NCI-H2081 (cell line): ENCODE measurements at regions not wholly inside any gene's neighbourhood (a gene's known extent, or its start where the extent isn't known, plus 50 kb on each side); places are given as distances from the start of the nearest gene placed in this dataset.
"Not testable (repeated sequence)": the region's sequence is repeated elsewhere in the genome, so short reads cannot be mapped to it uniquely, and the experiment has no call there.

ENCODE experiments used
- DNase-seq, 2 experiments: peaks; one replicate each; lab custom pipeline; 2025; lab: John Stamatoyannopoulos, UW

- DNase-seq, result peak in 1 of 2 experiments; percentile 42
Measured at GRCh38 chr13:107669391-107669993, 545.8 kb downstream of the LIG4 start.

- no peak for DNase-seq
Measured at GRCh38 chr13:107665926-107666458, 549.3 kb downstream of the LIG4 start.

DNA sequence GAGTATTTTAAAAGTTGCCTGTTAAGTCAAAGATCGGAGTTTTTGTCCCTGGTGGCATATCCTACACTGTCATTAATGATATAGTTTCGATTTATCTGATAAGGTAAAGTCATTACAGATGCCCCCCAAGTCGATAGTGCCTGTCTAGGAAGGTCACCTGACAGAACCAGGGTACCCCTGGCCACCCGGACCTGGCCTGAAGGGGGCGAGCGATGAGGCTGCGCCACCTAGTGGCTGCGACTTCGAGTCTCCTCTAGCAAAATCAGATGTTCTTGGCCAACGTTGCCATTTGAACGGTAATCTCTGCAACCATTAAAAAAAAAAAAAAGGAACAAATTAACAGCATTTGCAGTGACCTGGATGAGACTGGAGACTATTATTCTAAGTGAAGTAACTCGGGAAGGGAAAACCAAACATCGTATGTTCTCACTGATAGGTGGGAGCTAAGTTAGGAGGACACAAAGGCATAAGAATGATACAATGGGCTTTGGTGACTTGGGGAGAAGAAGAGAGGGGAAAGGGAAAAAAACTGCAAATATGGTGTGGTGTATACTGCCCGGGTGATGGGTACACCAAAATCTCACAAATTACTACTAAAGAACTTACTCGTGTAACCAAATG, 565.1 kb downstream of the LIG4 start:
- peak; percentile 50 to 84 for DNase-seq

GRCh38 chr13:107649079-107649478, 566.3 kb downstream of the LIG4 start:
- no peak for DNase-seq

GRCh38 chr13:107644136-107644535, 571.2 kb downstream of the LIG4 start:
- peak in 1 of 2 experiments; percentile 45 for DNase-seq

DNA sequence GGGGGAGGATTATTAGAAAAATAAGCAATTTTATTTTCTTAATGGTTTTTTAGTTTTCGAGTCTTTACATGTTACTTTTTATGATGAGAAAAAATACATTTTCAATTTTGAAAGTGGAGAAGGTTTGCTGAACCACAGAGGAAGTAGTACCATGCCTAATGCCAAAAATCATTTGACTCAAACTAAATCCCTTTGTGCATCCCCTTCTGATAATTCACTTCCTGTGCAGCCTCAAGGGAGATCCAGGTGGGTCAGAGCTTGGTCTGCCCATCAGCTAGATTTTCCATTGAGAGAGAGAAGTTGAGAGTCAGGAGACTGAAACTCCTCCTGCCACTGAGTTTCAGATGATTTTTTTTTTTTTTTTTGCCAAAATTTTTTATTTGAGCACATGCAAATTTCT, 571.7 kb downstream of the LIG4 start:
- DNase-seq, result peak; percentile 25 to 74

DNA sequence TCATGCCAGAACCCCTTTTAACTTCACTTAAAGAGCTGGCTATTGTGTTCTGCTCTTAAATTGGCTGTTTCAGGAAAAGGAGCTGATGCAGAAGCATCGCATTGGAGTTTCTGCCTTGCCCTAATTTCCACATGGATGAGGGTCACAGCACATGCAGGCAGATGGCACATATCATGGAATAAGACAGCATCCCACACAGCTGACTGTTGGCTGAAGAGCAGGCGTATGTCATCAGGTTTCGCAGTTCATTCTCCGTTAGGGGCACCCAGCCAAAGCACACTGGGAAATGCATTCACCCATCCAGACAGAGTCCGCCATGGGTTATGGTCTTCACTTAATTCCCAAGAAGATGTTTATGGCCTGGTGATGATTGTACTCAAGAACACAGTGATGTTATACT, 572.5 kb downstream of the LIG4 start:
- peak; percentile 58 to 82 for DNase-seq

DNA sequence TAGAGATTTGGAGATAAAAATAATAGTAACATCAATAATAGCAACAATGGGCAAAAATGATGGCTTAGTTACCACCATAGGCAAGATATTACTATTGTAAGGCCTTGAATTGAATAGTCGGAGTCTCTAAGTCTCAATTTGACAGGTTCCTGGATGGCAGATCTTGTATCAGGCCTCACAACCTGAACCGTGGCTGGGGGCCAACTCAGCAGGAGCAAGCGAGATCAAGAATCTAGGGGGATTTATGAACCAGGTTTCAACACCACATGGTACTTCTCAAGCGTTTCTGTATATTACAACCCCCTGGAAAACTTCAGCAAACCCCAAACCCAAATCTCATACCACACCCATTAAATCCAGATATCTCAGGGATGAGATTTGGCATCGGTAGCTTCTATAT, 573.8 kb downstream of the LIG4 start:
- DNase-seq, result peak in 1 of 2 experiments; percentile 49

- no peak for DNase-seq
Measured at GRCh38 chr13:107625648-107626047, 589.7 kb downstream of the LIG4 start.

- DNase-seq, result no peak
Measured at GRCh38 chr13:107617527-107617926, 597.8 kb downstream of the LIG4 start.

GRCh38 chr13:107612376-107612775, 603.0 kb downstream of the LIG4 start:
- no peak for DNase-seq

- no peak for DNase-seq
Measured at GRCh38 chr13:107608736-107609135, 606.6 kb downstream of the LIG4 start.

DNA sequence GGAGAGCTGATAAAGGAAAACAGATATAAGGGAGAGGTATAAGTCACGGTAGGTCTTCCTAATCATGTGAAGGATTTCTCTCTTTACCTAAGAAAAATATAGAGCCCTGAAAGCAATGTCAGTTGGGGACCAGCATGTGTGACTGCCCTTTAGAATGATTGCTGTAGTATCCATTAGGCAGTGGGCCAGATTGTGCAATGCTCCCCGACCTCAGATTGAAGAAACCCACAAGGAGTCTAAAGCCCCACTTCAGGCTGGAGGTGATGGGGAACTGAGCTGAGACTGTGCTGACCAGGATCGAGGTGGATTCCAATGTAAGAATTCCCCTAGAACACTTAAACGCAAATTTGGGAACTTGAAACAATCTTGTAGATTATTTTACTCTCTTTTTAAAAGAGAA, 614.4 kb downstream of the LIG4 start:
- DNase-seq, result no peak

- DNase-seq, result not testable (repeated sequence)
Measured at GRCh38 chr13:107596306-107596705, 619.0 kb downstream of the LIG4 start.

DNA sequence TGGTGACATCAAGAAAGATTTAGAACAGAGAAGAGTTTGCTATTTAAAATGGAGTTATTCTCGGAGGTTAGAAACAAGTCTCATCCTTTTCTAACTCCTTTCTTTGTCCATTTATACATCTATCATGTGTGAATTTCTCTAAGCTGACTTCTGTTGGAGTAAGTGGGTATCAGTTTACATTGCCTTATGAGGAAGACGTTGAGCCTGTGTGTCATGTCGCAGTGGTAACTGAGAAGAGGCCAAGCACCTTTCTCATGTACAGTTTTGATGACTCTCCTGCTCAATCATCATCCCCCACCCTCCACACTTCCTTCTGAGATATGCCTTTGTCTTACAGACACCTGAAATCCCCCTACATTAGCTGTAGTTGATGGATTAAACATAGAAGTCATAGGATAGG, 624.8 kb downstream of the LIG4 start:
- no peak for DNase-seq

DNA sequence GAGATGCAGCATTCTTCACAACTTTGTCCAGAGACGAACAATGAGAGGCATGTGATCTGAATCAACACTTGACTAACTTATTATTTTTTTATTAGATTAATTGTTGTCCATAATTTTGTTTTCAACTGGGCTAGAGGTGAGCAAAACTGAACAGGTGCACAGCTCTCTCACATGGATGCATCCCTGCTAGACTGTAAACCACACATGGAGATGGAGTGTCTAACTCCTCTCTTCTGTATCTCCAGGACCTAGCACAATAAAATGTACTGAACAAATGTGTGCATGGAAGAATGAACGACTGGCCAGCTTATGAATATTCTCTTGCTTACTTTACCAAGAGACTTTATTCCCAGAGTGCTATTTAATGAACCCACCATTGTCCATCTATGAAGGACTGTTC, 627.7 kb downstream of the LIG4 start:
- no peak for DNase-seq

GRCh38 chr13:107586216-107586615, 629.1 kb downstream of the LIG4 start:
- DNase-seq, result no peak

DNA sequence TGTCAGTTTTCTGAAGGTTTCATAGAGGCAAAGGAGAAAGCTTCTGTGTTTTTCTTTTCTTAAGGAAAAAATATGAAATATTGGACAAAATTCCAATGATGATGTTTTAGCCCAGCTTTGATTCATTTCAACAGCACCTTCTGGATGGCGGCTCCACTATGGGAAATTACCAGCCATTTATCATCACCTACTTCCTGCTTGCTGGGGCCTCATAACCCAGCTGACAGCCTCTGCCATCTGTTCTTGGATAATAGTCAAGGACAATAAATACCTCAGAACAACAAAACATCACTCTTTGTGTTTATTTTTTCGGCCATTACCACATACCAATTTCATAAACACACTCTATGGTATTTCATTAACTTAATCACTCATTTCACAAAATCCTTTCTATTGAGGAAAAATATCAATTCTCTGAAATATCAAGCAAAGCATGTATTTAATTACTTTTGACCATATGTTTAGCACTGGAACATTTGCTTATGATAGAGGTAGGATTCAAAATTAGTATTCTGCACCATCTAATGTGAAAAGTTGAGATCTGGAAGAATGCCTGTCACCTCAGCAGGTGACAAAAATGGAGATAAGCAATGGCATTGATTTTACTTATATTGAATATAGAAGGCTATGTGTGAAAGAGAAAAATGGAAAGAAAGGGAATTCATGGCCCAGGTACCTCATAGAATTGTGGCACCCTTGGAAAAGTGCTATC, 629.7 kb downstream of the LIG4 start:
- DNase-seq, result peak; percentile 32 to 81

DNA sequence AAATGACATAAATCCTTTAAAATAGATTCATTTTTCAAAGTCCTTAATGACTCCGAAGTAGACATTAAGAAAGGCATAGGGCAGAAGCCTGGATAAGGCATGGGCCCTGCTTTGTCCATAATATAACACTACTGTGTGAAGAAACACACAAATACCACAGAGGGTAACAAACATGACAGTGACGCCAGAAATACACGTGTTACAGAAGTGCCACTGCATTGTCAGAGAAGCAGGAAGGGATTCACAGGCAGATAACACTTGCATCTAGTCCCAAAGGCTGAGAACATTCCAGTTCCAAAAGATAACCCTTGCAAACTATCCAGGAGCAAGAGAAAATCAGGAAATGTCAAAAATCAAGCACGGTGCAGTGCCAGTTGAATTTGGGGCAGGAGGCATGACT, 633.2 kb downstream of the LIG4 start:
- DNase-seq, result no peak

DNA sequence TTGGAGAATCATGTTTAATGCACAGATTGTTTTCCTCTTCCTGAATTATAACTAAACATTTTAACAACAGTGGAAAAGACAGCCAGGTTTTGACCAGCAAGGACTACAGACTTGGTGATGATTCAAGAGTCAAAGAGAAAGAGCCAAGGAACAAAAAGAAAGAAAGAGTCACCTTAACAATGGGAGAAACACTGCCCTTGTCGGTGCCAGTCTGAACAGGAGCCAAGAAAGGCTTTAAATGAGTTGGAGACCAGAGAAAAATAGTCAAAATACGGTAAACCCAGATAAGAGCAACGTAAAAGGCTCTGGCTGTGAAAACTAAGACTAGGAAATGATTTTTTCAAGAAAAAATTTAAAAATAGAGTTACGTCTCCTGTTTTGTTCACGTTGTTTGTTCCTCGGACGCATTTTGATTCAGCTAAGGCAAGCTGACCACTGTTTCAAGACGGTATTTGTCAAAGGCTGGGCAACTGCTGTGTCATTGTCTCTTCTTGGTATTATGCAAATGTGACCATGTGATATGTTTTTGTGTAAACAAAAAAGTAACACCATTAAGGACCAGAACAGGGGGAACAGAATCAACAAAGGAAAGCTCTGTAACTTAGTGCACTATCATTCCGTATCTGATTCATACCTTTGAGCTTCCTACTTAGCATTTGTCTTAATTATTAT, 634.5 kb downstream of the LIG4 start:
- DNase-seq, result peak in 1 of 2 experiments; percentile 28

DNA sequence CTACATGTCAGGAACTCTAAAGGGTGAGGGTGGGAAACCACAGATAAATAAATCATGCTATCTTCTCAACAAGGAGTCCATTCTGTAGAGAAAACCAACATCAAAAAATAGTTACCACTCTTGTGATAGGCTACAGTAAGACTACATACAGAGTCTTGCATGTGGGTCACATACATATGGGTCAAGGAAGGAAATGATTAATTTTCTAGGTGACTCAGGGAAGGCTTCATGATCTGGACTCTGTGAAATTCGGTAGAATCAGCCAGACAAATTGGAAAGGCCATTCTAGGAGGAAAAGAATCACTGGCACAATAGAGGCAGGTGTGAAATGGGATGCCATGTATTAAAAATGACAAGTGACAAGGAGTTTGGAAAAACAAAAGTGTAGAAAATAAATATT, 638.9 kb downstream of the LIG4 start:
- no peak for DNase-seq

DNA sequence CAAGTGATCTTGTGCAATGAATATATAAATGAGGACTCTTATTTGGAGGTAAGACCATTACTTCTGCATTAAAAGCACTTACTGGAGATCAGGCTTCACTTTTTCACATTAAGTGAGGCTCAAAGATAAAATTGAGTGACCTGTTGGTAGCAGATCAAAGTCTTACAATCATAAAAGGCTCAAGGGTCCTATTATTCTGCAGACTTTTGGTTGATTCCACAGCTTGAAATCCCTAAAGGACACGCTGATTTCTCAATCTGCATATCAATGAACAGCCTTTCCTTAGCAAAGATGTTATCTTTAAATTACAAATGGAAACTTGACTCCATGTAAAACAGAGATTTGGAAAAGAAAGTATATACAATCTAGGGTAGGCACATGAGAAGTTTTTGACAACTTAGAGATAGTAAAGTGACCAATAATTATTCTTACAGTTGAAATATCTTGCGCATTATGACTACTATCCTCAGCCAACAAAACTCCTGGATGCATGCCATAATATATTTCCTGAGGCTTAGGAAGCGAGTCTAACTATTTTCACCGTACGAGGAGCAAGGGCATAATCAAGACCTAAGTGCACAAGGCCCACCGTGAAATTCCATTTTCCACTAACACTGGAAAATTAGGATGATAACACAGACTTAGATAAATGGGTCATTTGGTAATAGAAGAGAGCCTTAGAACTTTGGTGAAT, 640.7 kb downstream of the LIG4 start:
- DNase-seq, result no peak
